Mesenchymal stem cell (in vitro differentiated cells and primary cell): ENCODE measurements at regions not wholly inside any gene's neighbourhood (a gene's known extent, or its start where the extent isn't known, plus 50 kb on each side); places are given as distances from the start of the nearest gene placed in this dataset.
A peak's percentile ranks its signal among the peaks of the same experiment; 100 is the strongest.

Experiments used
- DNase-seq: peaks from one replicate; pipeline ENCODE4 v3.0.0-alpha.2; 2013
- H2AFZ ChIP-seq: one replicate; pipeline ENCODE4 v1.6.1; 2013; ENCODE audit warnings: low read depth, mild to moderate bottlenecking, control low read depth, inconsistent platforms, low read length, moderate library complexity
- H2AK5ac ChIP-seq: 2 replicates; pipeline ENCODE4 v1.6.1; 2013; ENCODE audit warnings: low read length, moderate library complexity, mild to moderate bottlenecking, inconsistent platforms; ENCODE audit not compliant: severe bottlenecking
- H2BK120ac ChIP-seq: one replicate; pipeline ENCODE4 v1.6.1; 2013; ENCODE audit warnings: low read depth, mild to moderate bottlenecking, inconsistent platforms, low read length, moderate library complexity
- H2BK12ac ChIP-seq, 2 experiments: one replicate each; pipeline ENCODE4 v1.6.1; 2013; ENCODE audit warnings: inconsistent platforms in 2 of 2, low read length in 2 of 2, mild to moderate bottlenecking in 2 of 2, moderate library complexity in 2 of 2, control low read depth in 1 of 2
- H2BK15ac ChIP-seq: one replicate; pipeline ENCODE4 v1.6.1; 2013; ENCODE audit warnings: mild to moderate bottlenecking, low read depth, inconsistent platforms; ENCODE audit not compliant: poor library complexity, severe bottlenecking
- H2BK5ac ChIP-seq: 2 replicates; pipeline ENCODE4 v1.6.1; 2013; ENCODE audit warnings: low read depth, mild to moderate bottlenecking, low read length, control low read depth, inconsistent platforms; ENCODE audit not compliant: poor library complexity, severe bottlenecking
- H3K14ac ChIP-seq, 2 experiments: one replicate each; pipeline ENCODE4 v1.6.1; 2013; ENCODE audit warnings: inconsistent platforms in 2 of 2, low read length in 2 of 2, control low read depth in 1 of 2, mild to moderate bottlenecking in 1 of 2, moderate library complexity in 1 of 2
- H3K18ac ChIP-seq, 2 experiments: one replicate each; pipeline ENCODE4 v1.6.1; 2013; ENCODE audit warnings: inconsistent platforms in 2 of 2, low read length in 2 of 2, control low read depth in 1 of 2, low read depth in 1 of 2, mild to moderate bottlenecking in 1 of 2
- H3K23ac ChIP-seq, 2 experiments: one replicate each; pipeline ENCODE4 v1.6.1; 2013; ENCODE audit warnings: inconsistent platforms in 2 of 2, low read length in 2 of 2, mild to moderate bottlenecking in 2 of 2, moderate library complexity in 2 of 2, control low read depth in 1 of 2
- H3K27ac ChIP-seq: 2 replicates; pipeline ENCODE4 v1.5.1; 2013; ENCODE audit warnings: mild to moderate bottlenecking, moderate library complexity, low read length, control low read depth, inconsistent platforms; ENCODE audit not compliant: poor library complexity, severe bottlenecking
- H3K27me3 ChIP-seq, 2 experiments: 2 replicates each; pipeline versions ENCODE4 v1.6.1 to v1.7.0; 2013; ENCODE audit warnings: low read length in 2 of 2, mild to moderate bottlenecking in 2 of 2, moderate library complexity in 2 of 2, control low read depth in 1 of 2, inconsistent platforms in 1 of 2; ENCODE audit not compliant: control insufficient read depth in 1 of 2, insufficient read depth in 1 of 2
- H3K36me3 ChIP-seq, 2 experiments: 2 replicates each; pipeline versions ENCODE4 v1.6.1 to v1.7.0; 2013; ENCODE audit warnings: low read length in 2 of 2, control low read depth in 1 of 2, inconsistent platforms in 1 of 2, low read depth in 1 of 2, mild to moderate bottlenecking in 1 of 2; ENCODE audit not compliant: insufficient read depth in 2 of 2, control insufficient read depth in 1 of 2
- H3K4ac ChIP-seq, 2 experiments: one replicate each; pipeline ENCODE4 v1.6.1; 2013; ENCODE audit warnings: inconsistent platforms in 2 of 2, low read length in 2 of 2, mild to moderate bottlenecking in 2 of 2, moderate library complexity in 2 of 2, control low read depth in 1 of 2, low read depth in 1 of 2
- H3K4me1 ChIP-seq: 2 replicates; pipeline ENCODE4 v1.6.1; 2013; ENCODE audit warnings: low read depth, low read length, control low read depth; ENCODE audit not compliant: control insufficient read depth, insufficient read depth
- H3K4me2 ChIP-seq: 2 replicates; pipeline ENCODE4 v1.6.1; 2013; ENCODE audit warnings: low read length, mild to moderate bottlenecking, inconsistent platforms; ENCODE audit not compliant: poor library complexity, severe bottlenecking
- H3K4me3 ChIP-seq, 2 experiments: 2 replicates each; pipeline versions ENCODE4 v1.5.1 to v1.7.0; 2013; ENCODE audit warnings: low read length in 2 of 2, mild to moderate bottlenecking in 2 of 2, control low read depth in 1 of 2, low read depth in 1 of 2; ENCODE audit not compliant: insufficient read depth in 1 of 2
- H3K79me1 ChIP-seq: replicated peaks from 2 replicates; pipeline ENCODE4 v1.6.1; 2013; ENCODE audit warnings: mild to moderate bottlenecking, control low read depth, low read length, inconsistent platforms; ENCODE audit not compliant: poor library complexity, severe bottlenecking
- H3K9ac ChIP-seq: 2 replicates; pipeline ENCODE4 v1.7.0; 2013; ENCODE audit warnings: mild to moderate bottlenecking, low read length, moderate library complexity
- H3K9me3 ChIP-seq: 2 replicates; pipeline ENCODE4 v1.7.0; 2013; ENCODE audit warnings: mild to moderate bottlenecking, low read length; ENCODE audit not compliant: control insufficient read depth
- H4K8ac ChIP-seq: one replicate; pipeline ENCODE4 v1.6.1; 2013; ENCODE audit warnings: inconsistent platforms, mild to moderate bottlenecking, low read length, moderate library complexity
- H4K91ac ChIP-seq: one replicate; pipeline ENCODE4 v1.6.1; 2013; ENCODE audit warnings: mild to moderate bottlenecking, low read length, inconsistent platforms
- WGBS: methylation state at CpG from one replicate; pipeline ENCODE4 v1.1.7; 2013; ENCODE audit warnings: mixed read lengths; 5-methylcytosine and 5-hydroxymethylcytosine counted together

DNA sequence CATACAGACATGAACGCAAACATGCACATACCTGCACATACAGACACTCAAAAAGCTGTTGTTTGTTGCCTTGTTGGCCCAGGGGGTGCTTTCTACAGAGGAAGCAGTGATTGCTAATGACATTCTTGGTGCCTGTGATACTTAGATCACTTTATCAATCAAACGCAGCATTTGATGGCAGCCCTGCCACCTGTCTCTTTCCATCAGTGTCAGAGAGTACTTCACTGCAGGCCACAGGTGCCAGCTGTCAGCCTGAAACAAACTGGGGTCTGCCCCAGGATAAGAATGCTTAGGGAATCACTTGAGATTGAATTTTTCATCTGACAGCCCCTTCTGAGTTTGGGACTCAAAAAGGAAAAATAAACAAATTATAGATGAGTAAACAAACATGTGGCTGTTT, 388.9 kb upstream of the SGCD start:
- H3K9ac ChIP-seq = no peak overlapping the region
- 88% methylated on average over 1 of the region's 2 CpGs for WGBS
- H3K4me3 ChIP-seq = no peak overlapping the region

DNA sequence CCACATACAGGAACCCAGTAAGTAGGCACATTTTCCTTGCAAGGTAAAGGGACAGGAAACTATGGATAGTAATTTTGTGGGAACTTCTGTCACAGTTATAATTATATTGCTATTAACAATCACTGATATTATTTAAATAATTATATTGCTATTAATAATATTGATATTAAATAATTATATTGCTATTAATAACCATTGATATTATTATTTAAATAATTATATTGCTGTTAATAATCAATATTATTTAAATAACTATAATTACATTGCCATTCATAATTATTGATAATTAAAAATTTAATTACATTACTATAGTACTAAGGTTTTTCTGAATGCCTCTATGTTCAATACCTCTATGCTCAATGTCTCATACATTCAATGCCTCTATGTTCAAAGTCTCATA, 385.6 kb upstream of the SGCD start:
- Histone ChIP-seq H3K23ac (no peak overlapping the region), H2AFZ (no peak overlapping the region), H3K4me3 (no peak overlapping the region), H3K36me3 (no peaks in the 10 kb centered on the region), H3K27me3 (no peaks in the 10 kb centered on the region), H3K9ac (no peak overlapping the region), H2BK12ac (no peak overlapping the region), H3K18ac (no peak overlapping the region), H2AK5ac (no peak overlapping the region), H4K8ac (no peak overlapping the region), H2BK15ac (no peak overlapping the region), H3K9me3 (no peaks in the 10 kb centered on the region), H2BK120ac (no peak overlapping the region), H3K27ac (no peak overlapping the region), H3K4me2 (no peak overlapping the region), H2BK5ac (no peak overlapping the region), H3K4me1 (no peaks in the 10 kb centered on the region), H3K4ac (no peak overlapping the region), H3K79me1 (no peaks in the 10 kb centered on the region), H4K91ac (no peak overlapping the region), H3K14ac (no peak overlapping the region)
- no peak for DNase-seq

More for the DNA sequence above, 388.9 kb upstream of the SGCD start:
- DNase-seq = no peak
- no peak overlapping the region for H3K14ac ChIP-seq
- H3K9me3 ChIP-seq = no peaks in the 10 kb centered on the region
- H2BK12ac ChIP-seq = no peak overlapping the region
- H3K23ac ChIP-seq = no peak overlapping the region
- H3K4me1 ChIP-seq = no peaks in the 10 kb centered on the region
- no peak overlapping the region for H2BK15ac ChIP-seq
- H2BK120ac ChIP-seq = no peak overlapping the region
- no peak overlapping the region for H3K18ac ChIP-seq
- no peak overlapping the region for H2BK5ac ChIP-seq
- H2AK5ac ChIP-seq = no peak overlapping the region
- H2AFZ ChIP-seq = no peak overlapping the region
- no peak overlapping the region for H3K27ac ChIP-seq
- no peaks in the 10 kb centered on the region for H3K27me3 ChIP-seq
- H3K4me2 ChIP-seq = no peak overlapping the region
- no peak overlapping the region for H3K4ac ChIP-seq
- H4K91ac ChIP-seq = no peak overlapping the region
- H3K79me1 ChIP-seq = no peaks in the 10 kb centered on the region
- H3K36me3 ChIP-seq = no peaks in the 10 kb centered on the region
- H4K8ac ChIP-seq = no peak overlapping the region

DNA sequence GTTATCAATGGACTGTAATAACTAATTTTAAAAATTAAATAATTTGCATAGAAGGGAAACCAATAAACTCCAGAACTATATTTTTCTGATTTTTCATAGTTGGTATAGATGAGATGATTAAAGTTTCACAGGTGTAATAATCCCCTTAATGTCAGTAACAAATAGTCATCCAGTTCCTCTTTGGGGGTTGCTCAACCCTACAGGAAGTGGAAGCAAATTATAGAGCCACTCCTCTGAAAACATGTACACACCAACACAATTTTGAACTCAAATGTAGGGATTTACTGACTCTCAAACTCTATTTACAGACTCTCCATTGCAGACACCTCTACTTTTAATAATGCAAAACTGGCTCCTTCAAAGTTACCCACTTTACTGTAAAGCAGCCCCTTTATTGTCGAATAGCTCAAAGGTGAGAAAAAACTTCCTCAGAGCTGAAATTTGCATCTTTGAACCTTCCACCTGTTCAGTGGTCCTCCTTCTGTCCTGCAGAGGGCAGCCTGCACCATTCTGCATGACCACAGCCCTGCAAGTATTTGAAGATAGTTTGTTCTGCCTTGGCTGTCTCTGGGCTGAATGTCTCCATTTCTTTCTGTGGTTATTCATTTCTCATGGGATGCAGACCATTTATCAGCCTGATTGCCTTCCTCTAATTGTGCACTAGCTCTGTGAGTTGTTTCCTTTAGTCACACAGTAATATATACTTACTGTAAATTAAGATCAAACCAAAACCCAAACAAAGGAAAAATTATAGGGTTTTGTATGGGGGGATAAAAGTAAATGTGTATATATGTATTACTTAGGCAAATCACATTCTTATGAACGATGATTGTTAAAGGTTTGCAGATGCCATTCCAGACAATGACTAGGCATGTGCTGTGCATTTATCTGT, 383.2 kb upstream of the SGCD start:
- Histone ChIP-seq H3K4me2 (no peak overlapping the region), H3K14ac (no peak overlapping the region), H2BK120ac (no peak overlapping the region), H3K9ac (no peak overlapping the region), H2BK12ac (no peak overlapping the region), H3K23ac (no peak overlapping the region), H3K4me3 (no peak overlapping the region), H3K27me3 (no peaks in the 10 kb centered on the region), H3K18ac (no peak overlapping the region), H3K27ac (no peak overlapping the region), H3K9me3 (no peaks in the 10 kb centered on the region), H3K4ac (no peak overlapping the region), H2AFZ (no peak overlapping the region), H2BK15ac (no peak overlapping the region), H4K91ac (no peak overlapping the region), H4K8ac (no peak overlapping the region), H2AK5ac (no peak overlapping the region), H2BK5ac (no peak overlapping the region), H3K4me1 (no peaks in the 10 kb centered on the region), H3K36me3 (no peaks in the 10 kb centered on the region), H3K79me1 (no peaks in the 10 kb centered on the region)
- peak; percentile 50 for DNase-seq
- WGBS = 33% methylated on average over 2 of the region's 2 CpGs

DNA sequence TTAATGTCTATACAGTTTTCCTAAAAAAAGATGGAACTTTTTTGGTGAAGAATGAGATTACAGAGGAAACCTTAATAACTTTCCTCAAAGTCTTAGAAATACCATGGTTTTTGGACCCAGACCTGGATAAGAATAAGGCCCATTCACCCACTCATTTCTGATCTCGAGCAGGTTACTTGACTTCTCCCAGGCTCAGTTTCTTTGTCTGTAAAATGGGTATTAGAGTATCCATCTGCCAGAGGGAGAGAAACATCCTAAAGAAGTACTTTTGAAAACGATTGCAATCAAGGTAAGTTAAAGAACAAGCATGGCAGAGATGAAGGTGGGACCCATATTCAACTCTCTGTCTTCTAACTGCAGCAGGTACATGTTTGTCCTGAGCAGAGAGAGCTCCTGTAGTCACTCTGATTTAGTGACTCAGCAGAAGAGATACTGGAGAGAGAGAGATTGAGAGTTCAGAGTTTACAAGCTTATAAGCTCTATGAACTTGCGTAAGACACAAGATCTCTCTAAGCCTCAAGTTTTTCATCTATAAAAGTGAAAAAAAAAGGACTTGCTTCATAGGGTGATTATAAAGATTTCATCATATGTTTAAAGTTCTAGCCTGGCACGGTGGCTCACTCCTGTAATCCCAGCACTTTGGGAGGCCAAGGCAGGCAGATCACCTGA, 379.4 kb upstream of the SGCD start:
- Histone ChIP-seq H3K9me3 (no peaks in the 10 kb centered on the region), H2BK5ac (no peak overlapping the region), H3K36me3 (no peaks in the 10 kb centered on the region)

More for the DNA sequence above, 379.4 kb upstream of the SGCD start:
- H3K27me3 ChIP-seq = no peaks in the 10 kb centered on the region
- H3K4me2 ChIP-seq = no peak overlapping the region
- H4K91ac ChIP-seq = no peak overlapping the region
- H4K8ac ChIP-seq = no peak overlapping the region
- H2BK12ac ChIP-seq = no peak overlapping the region
- H2AFZ ChIP-seq = no peak overlapping the region
- no peak for DNase-seq
- H2BK120ac ChIP-seq = no peak overlapping the region
- H3K4ac ChIP-seq = no peak overlapping the region
- H2AK5ac ChIP-seq = no peak overlapping the region
- no peak overlapping the region for H3K4me3 ChIP-seq
- H3K79me1 ChIP-seq = no peaks in the 10 kb centered on the region
- H3K23ac ChIP-seq = no peak overlapping the region
- no peak overlapping the region for H3K27ac ChIP-seq
- 74% methylated on average over 3 of the region's 4 CpGs for WGBS
- H2BK15ac ChIP-seq = no peak overlapping the region
- no peak overlapping the region for H3K9ac ChIP-seq
- H3K4me1 ChIP-seq = no peaks in the 10 kb centered on the region
- no peak overlapping the region for H3K14ac ChIP-seq
- no peak overlapping the region for H3K18ac ChIP-seq
